B cell (primary cell): ENCODE measurements at regions not wholly inside any gene's neighbourhood (a gene's known extent, or its start where the extent isn't known, plus 50 kb on each side); places are given as distances from the start of the nearest gene placed in this dataset.

ENCODE experiments used
- ATAC-seq: fragments of 200-7000 bp; cut with Tn5 transposase; one replicate; pipeline ENCODE4 v1.10.0; 2021; ENCODE audit warnings: low read depth, mild to moderate bottlenecking, moderate number of reproducible peaks, moderate library complexity
- CTCF ChIA-PET: fragments of 350-600 bp; sonication (Branson Sonifier 250); formaldehyde crosslinking; loops from one replicate; lab custom pipeline; 2021; ENCODE audit warnings: antibody characterized with exemption, inconsistent platforms; lab: Charles Lee
- POLR2A ChIA-PET: fragments of 350-600 bp; sonication (Branson Sonifier 250); formaldehyde crosslinking; loops from one replicate; lab custom pipeline; 2021; ENCODE audit warnings: antibody characterized with exemption; lab: Charles Lee
- DNase-seq: peaks from one replicate; pipeline ENCODE4 v3.0.0; 2013
- H2AFZ ChIP-seq: 2 replicates; pipeline ENCODE4 v1.6.1; 2012; ENCODE audit warnings: mild to moderate bottlenecking, low read depth, low read length; ENCODE audit not compliant: insufficient read depth, poor library complexity, severe bottlenecking
- H3K27ac ChIP-seq, 2 donors: 1 replicate in 1 of 2; 2 replicates in 1 of 2; pipeline ENCODE4 v1.5.1; 2012 to 2013; ENCODE audit warnings: low read length in 2 of 2, mild to moderate bottlenecking in 2 of 2, moderate library complexity in 1 of 2
- H3K27me3 ChIP-seq, 4 experiments: fragments of 200-600 bp in 1 of 4; sonication (generic) in 1 of 4; replicated peaks in 1 of 4; 1 replicate in 2 of 4; 2 replicates in 2 of 4; pipeline versions ENCODE4 v1.6.1 to v1.7.0; 2013 to 2016; ENCODE audit warnings: low read length in 3 of 4, mild to moderate bottlenecking in 2 of 4, mixed read lengths in 1 of 4, moderate library complexity in 1 of 4; ENCODE audit not compliant: insufficient read depth in 4 of 4, control insufficient read depth in 3 of 4; ENCODE audit errors: control extremely low read depth in 1 of 4
- H3K36me3 ChIP-seq, 2 experiments: replicated peaks in 1 of 2; 1 replicate in 1 of 2; 2 replicates in 1 of 2; pipeline versions ENCODE4 v1.6.1 to v1.7.1; 2013; ENCODE audit warnings: low read length in 1 of 2; ENCODE audit not compliant: insufficient read depth in 2 of 2, control insufficient read depth in 1 of 2; ENCODE audit errors: control extremely low read depth in 1 of 2, extremely low read depth in 1 of 2
- H3K4me1 ChIP-seq, 2 donors: fragments of 200-600 bp in 1 of 2; sonication (generic) in 1 of 2; 1 replicate in 1 of 2; 2 replicates in 1 of 2; pipeline versions ENCODE4 v1.5.1 to v1.6.1; 2013 to 2017; ENCODE audit warnings: low read length in 2 of 2; ENCODE audit not compliant: control insufficient read depth in 2 of 2, insufficient read depth in 2 of 2
- H3K4me2 ChIP-seq: replicated peaks from 2 replicates; pipeline ENCODE3; 2012; ENCODE audit warnings: mild to moderate bottlenecking, low read depth, low read length; ENCODE audit not compliant: poor library complexity, severe bottlenecking
- H3K4me3 ChIP-seq, 5 experiments: fragments of 200-600 bp in 1 of 5; sonication (generic) in 1 of 5; 1 replicate in 3 of 5; 2 replicates in 2 of 5; pipeline versions ENCODE4 v1.5.1 to v1.7.0; 2011 to 2016; ENCODE audit warnings: low read length in 4 of 5, mild to moderate bottlenecking in 4 of 5, low read depth in 2 of 5, control low read depth in 1 of 5, moderate library complexity in 1 of 5; ENCODE audit not compliant: insufficient read depth in 1 of 5; ENCODE audit errors: control extremely low read depth in 1 of 5, extremely low read depth in 1 of 5
- H3K79me2 ChIP-seq: fragments of 200-600 bp; sonication (generic); one replicate; pipeline ENCODE4 v1.6.0; 2016; ENCODE audit warnings: low read length; ENCODE audit not compliant: control insufficient read depth, insufficient read depth
- H3K9ac ChIP-seq: fragments of 200-600 bp; sonication (generic); 2 replicates; pipeline ENCODE4 v1.6.1; 2017; ENCODE audit warnings: mild to moderate bottlenecking, low read length, moderate library complexity
- H3K9me3 ChIP-seq, 3 donors: one replicate each; pipeline versions ENCODE4 v1.6.1 to v1.7.1; 2013; ENCODE audit warnings: low read length in 2 of 3; ENCODE audit not compliant: control insufficient read depth in 2 of 3, insufficient read depth in 1 of 3; ENCODE audit errors: control extremely low read depth in 1 of 3
- H4K20me1 ChIP-seq: 2 replicates; pipeline ENCODE4 v1.6.0; 2012; ENCODE audit warnings: mild to moderate bottlenecking, low read length; ENCODE audit not compliant: insufficient read depth, control insufficient read depth, poor library complexity, severe bottlenecking
- H3K27ac Mint-ChIP-seq: one replicate; pipeline ENCODE4 v1.8.0; 2021; ENCODE audit warnings: mixed read lengths
- H3K27me3 Mint-ChIP-seq: one replicate; pipeline ENCODE4 v1.8.0; 2021; ENCODE audit warnings: mixed read lengths
- H3K4me1 Mint-ChIP-seq: one replicate; pipeline ENCODE4 v1.8.0; 2021; ENCODE audit warnings: mixed read lengths
- H3K4me3 Mint-ChIP-seq: one replicate; pipeline ENCODE4 v1.8.0; 2021; ENCODE audit warnings: mixed read lengths
- H3K9me3 Mint-ChIP-seq: one replicate; pipeline ENCODE4 v1.8.0; 2022; ENCODE audit warnings: mixed read lengths; ENCODE audit not compliant: insufficient read depth
- EZH2 ChIP-seq: IDR thresholded peaks from 2 replicates; pipeline ENCODE4 v1.6.1; 2012; ENCODE audit warnings: borderline replicate concordance, low read depth, mild to moderate bottlenecking, moderate library complexity, low read length; ENCODE audit not compliant: insufficient read depth, poor library complexity, severe bottlenecking
- WGBS: methylation state at CpG from one replicate; pipeline ENCODE4 v1.1.5; 2013; ENCODE audit warnings: missing lambda C conversion rate; ENCODE audit not compliant: insufficient coverage; 5-methylcytosine and 5-hydroxymethylcytosine counted together
- intact Hi-C: fragments of 100-400 bp; cut with micrococcal nuclease; formaldehyde crosslinking; loops from one replicate; pipeline ENCODE4 v1.10.0; 2022
- TF ChIP-seq, protein P1 (sequence below): fragments of 200-600 bp; IDR thresholded peaks from one replicate; pipeline ENCODE4 v1.8.0; 2022; ENCODE audit warnings: antibody characterized with exemption, mild to moderate bottlenecking

DNA sequence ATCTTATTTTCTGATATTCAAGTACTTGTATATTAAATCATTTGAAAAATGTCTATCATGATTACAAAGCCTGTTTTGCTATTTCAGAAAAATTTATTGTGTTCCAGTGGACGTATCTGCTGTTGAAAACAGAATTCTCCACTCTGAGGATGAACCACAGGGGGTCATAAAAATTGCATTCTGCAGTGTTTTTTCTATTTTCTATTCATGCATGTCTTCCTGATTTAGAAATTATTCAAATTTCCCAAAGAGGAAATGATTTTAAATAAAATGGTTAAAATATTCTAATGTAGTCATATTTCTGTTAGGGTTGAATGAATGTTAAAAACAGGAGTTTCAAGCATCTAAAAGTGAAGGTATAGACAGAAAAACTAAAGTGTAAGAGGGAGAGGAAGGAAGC, 111.5 kb upstream of the ANKRD55 start:
- Mint-ChIP-seq H3K27me3 (no peaks in the 10 kb centered on the region), H3K27ac (peak overlapping the region; percentile 85), H3K4me1 (peaks cover 58% of the 10 kb centered on the region), H3K9me3 (peaks cover 2% of the 10 kb centered on the region), H3K4me3 (peak overlapping the region; percentile 73)
- Histone ChIP-seq H3K4me3 (peak overlapping the region in 1 of 5 experiments; percentile 26), H3K36me3 (no peaks in the 10 kb centered on the region), H3K9ac (peak overlapping the region; percentile 40), H3K27me3 (no peaks in the 10 kb centered on the region), H3K79me2 (no peaks in the 10 kb centered on the region), H3K27ac (peak overlapping the region; percentile 64 to 79), H3K9me3 (peaks cover 0 to 10% (median 7%) of the 10 kb centered on the region in 3 donors), H4K20me1 (no peaks in the 10 kb centered on the region), H3K4me2 (peak overlapping the region; percentile 70), H2AFZ (peak overlapping the region; percentile 24), H3K4me1 (peaks cover 40 to 49% of the 10 kb centered on the region in 2 donors)
- intact Hi-C loops: loop anchor here (2.0 to 10.0 kb wide), 4 partner anchors 16 to 130 kb away; no protein-coding TSS in a partner anchor
- WGBS: no CpG with 5 or more reads among the region's 1 CpG
- ChIA-PET CTCF (no interaction called here), POLR2A (no interaction called here)
- DNase-seq (peak; percentile 50), ATAC-seq (peak; percentile 61)
- no peak for TF ChIP-seq EZH2
- TF ChIP-seq, protein P1, sequence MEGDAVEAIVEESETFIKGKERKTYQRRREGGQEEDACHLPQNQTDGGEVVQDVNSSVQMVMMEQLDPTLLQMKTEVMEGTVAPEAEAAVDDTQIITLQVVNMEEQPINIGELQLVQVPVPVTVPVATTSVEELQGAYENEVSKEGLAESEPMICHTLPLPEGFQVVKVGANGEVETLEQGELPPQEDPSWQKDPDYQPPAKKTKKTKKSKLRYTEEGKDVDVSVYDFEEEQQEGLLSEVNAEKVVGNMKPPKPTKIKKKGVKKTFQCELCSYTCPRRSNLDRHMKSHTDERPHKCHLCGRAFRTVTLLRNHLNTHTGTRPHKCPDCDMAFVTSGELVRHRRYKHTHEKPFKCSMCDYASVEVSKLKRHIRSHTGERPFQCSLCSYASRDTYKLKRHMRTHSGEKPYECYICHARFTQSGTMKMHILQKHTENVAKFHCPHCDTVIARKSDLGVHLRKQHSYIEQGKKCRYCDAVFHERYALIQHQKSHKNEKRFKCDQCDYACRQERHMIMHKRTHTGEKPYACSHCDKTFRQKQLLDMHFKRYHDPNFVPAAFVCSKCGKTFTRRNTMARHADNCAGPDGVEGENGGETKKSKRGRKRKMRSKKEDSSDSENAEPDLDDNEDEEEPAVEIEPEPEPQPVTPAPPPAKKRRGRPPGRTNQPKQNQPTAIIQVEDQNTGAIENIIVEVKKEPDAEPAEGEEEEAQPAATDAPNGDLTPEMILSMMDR: no peak

DNA sequence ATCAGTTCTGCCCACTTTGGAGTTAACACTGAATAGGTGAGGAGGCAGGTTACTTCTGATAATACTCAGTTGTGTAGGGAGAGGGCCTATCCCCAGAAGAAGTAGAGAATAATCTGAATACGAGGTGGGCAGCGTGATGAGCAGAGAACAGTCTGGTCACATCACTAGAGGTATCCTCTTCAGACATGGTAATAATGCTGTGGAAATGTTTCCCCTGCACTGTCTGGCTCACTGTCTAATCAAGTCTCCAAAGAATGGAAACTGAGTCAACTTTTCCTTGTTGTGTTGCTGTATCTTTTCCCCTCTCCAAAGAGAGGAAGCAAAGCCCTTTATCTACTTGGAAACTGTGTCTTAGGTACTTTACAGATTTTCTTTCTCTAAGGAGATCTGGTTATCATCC, 110.9 kb upstream of the ANKRD55 start:
- Mint-ChIP-seq H3K9me3 (peaks cover 2% of the 10 kb centered on the region), H3K4me1 (peaks cover 58% of the 10 kb centered on the region), H3K27ac (peak overlapping the region; percentile 85), H3K27me3 (no peaks in the 10 kb centered on the region), H3K4me3 (peak overlapping the region; percentile 73)
- no peaks in the 10 kb centered on the region for H3K36me3 ChIP-seq
- intact Hi-C loops: loop anchor here (2.0 to 10.0 kb wide), 4 partner anchors 15 to 131 kb away; no protein-coding TSS in a partner anchor
- H3K9ac ChIP-seq: peak overlapping the region; percentile 40
- H3K27ac ChIP-seq: peak overlapping the region; percentile 64 to 79
- H3K79me2 ChIP-seq: no peaks in the 10 kb centered on the region
- no peak for DNase-seq
- ChIA-PET CTCF (interaction anchor here (1.7 kb wide), 1 partner anchor 73 kb away, joined by 3 read pairs; no protein-coding TSS in a partner anchor), POLR2A (no interaction called here)
- peak overlapping the region; percentile 0 for H2AFZ ChIP-seq
- peaks cover 0 to 10% (median 7%) of the 10 kb centered on the region in 3 donors for H3K9me3 ChIP-seq
- no peaks in the 10 kb centered on the region for H4K20me1 ChIP-seq
- peaks cover 40 to 49% of the 10 kb centered on the region in 2 donors for H3K4me1 ChIP-seq
- 92% methylated on average over 2 of the region's 2 CpGs for WGBS
- no peaks in the 10 kb centered on the region for H3K27me3 ChIP-seq
- TF ChIP-seq EZH2: no peak
- TF ChIP-seq, protein P1: no peak
- ATAC-seq: no peak
- peak overlapping the region; percentile 70 for H3K4me2 ChIP-seq
- peak overlapping the region in 1 of 5 experiments; percentile 26 for H3K4me3 ChIP-seq
